OCI-LY1 (cell line): ENCODE measurements at regions not wholly inside any gene's neighbourhood (a gene's known extent, or its start where the extent isn't known, plus 50 kb on each side); places are given as distances from the start of the nearest gene placed in this dataset.

ENCODE experiments used
- H2AFZ ChIP-seq: fragments of 200-600 bp; sonication (generic), shearing (Covaris generic); 2 replicates; pipeline ENCODE4 v1.6.0; 2014; ENCODE audit warnings: antibody characterized with exemption, mild to moderate bottlenecking, low read length
- H3F3A ChIP-seq: fragments of 200-600 bp; sonication (generic), shearing (Covaris generic); 2 replicates; pipeline ENCODE4 v1.6.0; 2014; ENCODE audit warnings: mild to moderate bottlenecking, antibody characterized with exemption, low read length, moderate library complexity; ENCODE audit not compliant: insufficient read depth
- H3K27ac ChIP-seq: fragments of 200-600 bp; sonication (generic); 2 replicates; pipeline ENCODE4 v1.5.1; 2014; ENCODE audit warnings: low read length, mixed run types, mild to moderate bottlenecking, low read depth; ENCODE audit not compliant: poor library complexity, severe bottlenecking
- H3K27me3 ChIP-seq: fragments of 200-600 bp; sonication (generic); 2 replicates; pipeline ENCODE4 v1.6.0; 2014; ENCODE audit warnings: antibody characterized with exemption, mild to moderate bottlenecking, low read length, moderate library complexity; ENCODE audit not compliant: insufficient read depth
- H3K36me3 ChIP-seq: fragments of 200-600 bp; sonication (generic); 2 replicates; pipeline ENCODE4 v1.6.1; 2014; ENCODE audit warnings: mild to moderate bottlenecking, antibody characterized with exemption, low read length, moderate library complexity, mixed read lengths; ENCODE audit not compliant: insufficient read depth
- H3K4me1 ChIP-seq: fragments of 200-600 bp; sonication (generic); 2 replicates; pipeline ENCODE4 v1.5.1; 2014; ENCODE audit warnings: mild to moderate bottlenecking, low read length, moderate library complexity; ENCODE audit not compliant: insufficient read depth, severe bottlenecking
- H3K4me2 ChIP-seq: fragments of 200-600 bp; sonication (generic), shearing (Covaris generic); 2 replicates; pipeline ENCODE4 v1.6.1; 2014; ENCODE audit warnings: low read length
- H3K4me3 ChIP-seq: fragments of 200-600 bp; sonication (generic); 2 replicates; pipeline ENCODE4 v1.5.1; 2014; ENCODE audit warnings: low read length, low read depth, mild to moderate bottlenecking, mixed read lengths; ENCODE audit not compliant: poor library complexity, severe bottlenecking
- H3K79me2 ChIP-seq: fragments of 200-600 bp; shearing (Covaris generic); 2 replicates; pipeline ENCODE4 v1.6.1; 2016; ENCODE audit warnings: mixed run types, low read length, mixed read lengths; ENCODE audit not compliant: insufficient read depth
- H3K9ac ChIP-seq: fragments of 200-600 bp; sonication (generic), shearing (Covaris generic); 2 replicates; pipeline ENCODE4 v1.6.1; 2014; ENCODE audit warnings: mild to moderate bottlenecking, low read length, mixed read lengths
- H3K9me2 ChIP-seq: fragments of 200-600 bp; sonication (generic), shearing (Covaris generic); 2 replicates; pipeline ENCODE4 v1.6.1; 2014; ENCODE audit warnings: low read depth, mild to moderate bottlenecking, low read length, mixed read lengths
- H3K9me3 ChIP-seq: fragments of 200-600 bp; shearing (Covaris generic); 2 replicates; pipeline ENCODE4 v1.6.1; 2014; ENCODE audit warnings: low read length, mixed read lengths
- H4K20me1 ChIP-seq: fragments of 200-600 bp; sonication (generic), shearing (Covaris generic); 2 replicates; pipeline ENCODE4 v1.6.0; 2016; ENCODE audit warnings: mild to moderate bottlenecking, low read length; ENCODE audit not compliant: insufficient read depth
- CTCF ChIP-seq: fragments of 200-600 bp; sonication (generic), shearing (Covaris generic); IDR thresholded peaks from 2 replicates; pipeline ENCODE4 v1.5.1; 2017; ENCODE audit warnings: mild to moderate bottlenecking, antibody characterized with exemption, low read length, moderate library complexity, mixed read lengths
- EZH2 ChIP-seq: fragments of 200-600 bp; sonication (generic), shearing (Covaris generic); IDR thresholded peaks from 2 replicates; pipeline ENCODE4 v1.8.0; 2017; ENCODE audit warnings: borderline replicate concordance, mixed run types, mild to moderate bottlenecking, antibody characterized with exemption, low read length, moderate library complexity, mixed read lengths

- H3K4me3 ChIP-seq: no peak overlapping the region
- TF ChIP-seq CTCF: no peak
- no peak for TF ChIP-seq EZH2
- H3K9me3 ChIP-seq: no peaks in the 10 kb centered on the region
- no peaks in the 10 kb centered on the region for H3K36me3 ChIP-seq
- no peaks in the 10 kb centered on the region for H3K79me2 ChIP-seq
- H3K4me2 ChIP-seq: no peak overlapping the region
- H3K4me1 ChIP-seq: no peaks in the 10 kb centered on the region
- H2AFZ ChIP-seq: no peak overlapping the region
- H3F3A ChIP-seq: no peaks in the 10 kb centered on the region
- no peaks in the 10 kb centered on the region for H4K20me1 ChIP-seq
- no peak overlapping the region for H3K9ac ChIP-seq
- no peaks in the 10 kb centered on the region for H3K27me3 ChIP-seq
- H3K9me2 ChIP-seq: no peaks in the 10 kb centered on the region
- no peak overlapping the region for H3K27ac ChIP-seq
Measured at GRCh38 chr4:64824591-64824990, 415.3 kb upstream of the TECRL start.

- no peak overlapping the region for H3K27ac ChIP-seq
- no peak overlapping the region for H3K4me2 ChIP-seq
- H3K9me2 ChIP-seq: no peaks in the 10 kb centered on the region
- H3K4me1 ChIP-seq: no peaks in the 10 kb centered on the region
- no peaks in the 10 kb centered on the region for H3F3A ChIP-seq
- H3K9ac ChIP-seq: no peak overlapping the region
- H3K9me3 ChIP-seq: no peaks in the 10 kb centered on the region
- no peak overlapping the region for H2AFZ ChIP-seq
- H3K79me2 ChIP-seq: no peaks in the 10 kb centered on the region
- no peak overlapping the region for H3K4me3 ChIP-seq
- TF ChIP-seq CTCF: no peak
- TF ChIP-seq EZH2: no peak
- H4K20me1 ChIP-seq: no peaks in the 10 kb centered on the region
- H3K36me3 ChIP-seq: no peaks in the 10 kb centered on the region
- H3K27me3 ChIP-seq: no peaks in the 10 kb centered on the region
Measured at GRCh38 chr4:64822405-64822804, 413.2 kb upstream of the TECRL start.

DNA sequence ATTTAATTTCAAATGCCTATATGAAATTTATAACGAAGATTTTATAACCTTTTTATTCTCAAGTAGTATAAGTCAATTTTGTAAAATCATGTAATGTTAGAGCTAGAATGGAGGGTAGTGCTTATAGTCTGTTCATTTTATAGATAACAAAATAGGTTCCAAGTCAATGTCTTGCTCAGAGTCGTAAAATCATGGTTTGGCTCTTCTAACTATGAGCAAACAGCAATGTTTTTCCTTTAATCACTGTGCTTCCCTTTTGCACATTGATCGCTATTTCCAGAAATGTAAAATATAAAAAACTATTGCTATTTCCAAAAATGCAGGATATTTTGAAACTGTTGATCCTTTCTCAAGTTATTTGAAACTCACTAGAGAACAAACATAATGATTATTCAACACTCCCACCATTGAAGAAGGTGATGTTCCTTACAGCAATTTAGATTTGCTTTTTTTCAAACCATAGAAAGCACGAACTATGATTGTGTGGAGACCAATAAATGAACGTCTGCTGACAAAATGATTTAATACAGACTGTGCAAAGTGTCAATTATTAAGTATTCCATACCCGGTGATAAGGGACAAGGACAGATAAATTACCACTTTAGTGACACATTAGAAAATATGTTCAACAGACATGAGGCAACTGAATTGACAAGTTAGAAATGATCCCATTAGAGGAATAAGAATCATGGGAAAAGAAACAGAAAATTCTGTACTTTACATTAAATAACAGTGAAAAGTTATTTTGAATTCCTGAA, 412.1 kb upstream of the TECRL start:
- no peaks in the 10 kb centered on the region for H3K36me3 ChIP-seq
- H3K9me2 ChIP-seq: no peaks in the 10 kb centered on the region
- no peaks in the 10 kb centered on the region for H3K79me2 ChIP-seq
- H3K27ac ChIP-seq: no peak overlapping the region
- no peaks in the 10 kb centered on the region for H3K27me3 ChIP-seq
- no peak overlapping the region for H3K9ac ChIP-seq
- H3K4me3 ChIP-seq: no peak overlapping the region
- no peaks in the 10 kb centered on the region for H3K9me3 ChIP-seq
- TF ChIP-seq EZH2: no peak
- no peak for TF ChIP-seq CTCF
- H3F3A ChIP-seq: no peaks in the 10 kb centered on the region
- no peak overlapping the region for H2AFZ ChIP-seq
- no peaks in the 10 kb centered on the region for H3K4me1 ChIP-seq
- no peak overlapping the region for H3K4me2 ChIP-seq
- no peaks in the 10 kb centered on the region for H4K20me1 ChIP-seq
